Parathyroid adenoma (tissue), 2 donors: ENCODE measurements at regions not wholly inside any gene's neighbourhood (a gene's known extent, or its start where the extent isn't known, plus 50 kb on each side); places are given as distances from the start of the nearest gene placed in this dataset.

Source experiments
- H2AFZ ChIP-seq: fragments of 300-600 bp; sonication (generic); one replicate; pipeline ENCODE4 v1.7.0; 2017; ENCODE audit warnings: antibody characterized with exemption, mild to moderate bottlenecking
- H3K27ac ChIP-seq: fragments of 300-600 bp; sonication (generic); one replicate; pipeline ENCODE4 v1.7.0; 2017
- H3K27me3 ChIP-seq: fragments of 300-600 bp; sonication (generic); one replicate; pipeline ENCODE4 v1.7.0; 2017; ENCODE audit warnings: low read length; ENCODE audit not compliant: control insufficient read depth, insufficient read depth
- H3K36me3 ChIP-seq: fragments of 300-600 bp; sonication (generic); one replicate; pipeline ENCODE4 v1.7.0; 2017; ENCODE audit warnings: low read length; ENCODE audit not compliant: control insufficient read depth, insufficient read depth
- H3K4me1 ChIP-seq: fragments of 300-600 bp; sonication (generic); one replicate; pipeline ENCODE4 v1.7.0; 2017; ENCODE audit warnings: control low read depth
- H3K4me2 ChIP-seq: fragments of 300-600 bp; sonication (generic); one replicate; pipeline ENCODE4 v1.7.0; 2017; ENCODE audit warnings: low read length
- H3K4me3 ChIP-seq: fragments of 300-600 bp; sonication (generic); one replicate; pipeline ENCODE4 v1.7.0; 2017; ENCODE audit warnings: low read depth, low read length
- H3K79me2 ChIP-seq: fragments of 300-600 bp; sonication (generic); one replicate; pipeline ENCODE4 v1.7.0; 2017; ENCODE audit warnings: control low read depth
- H3K9ac ChIP-seq: fragments of 300-600 bp; sonication (generic); one replicate; pipeline ENCODE4 v1.7.0; 2017; ENCODE audit warnings: mild to moderate bottlenecking
- H3K9me3 ChIP-seq: fragments of 300-600 bp; sonication (generic); one replicate; pipeline ENCODE4 v1.7.0; 2017; ENCODE audit warnings: low read length; ENCODE audit not compliant: control insufficient read depth
- CTCF ChIP-seq: fragments of 300-600 bp; sonication (generic); IDR thresholded peaks from one replicate; pipeline ENCODE4 v1.7.0; 2017; ENCODE audit warnings: antibody characterized with exemption, mild to moderate bottlenecking
- donor health status: primary hyperparathyroidism.

GRCh38 chr18:33812186-33812585, 234.2 kb downstream of the ASXL3 start:
- Histone ChIP-seq H3K27ac (no peak overlapping the region), H3K9ac (no peak overlapping the region), H2AFZ (no peak overlapping the region), H3K36me3 (no peaks in the 10 kb centered on the region), H3K4me2 (no peak overlapping the region), H3K4me3 (no peak overlapping the region), H3K27me3 (no peaks in the 10 kb centered on the region), H3K79me2 (no peaks in the 10 kb centered on the region), H3K9me3 (no peaks in the 10 kb centered on the region), H3K4me1 (no peaks in the 10 kb centered on the region)
- no peak for TF ChIP-seq CTCF

GRCh38 chr18:33805592-33805991, 227.6 kb downstream of the ASXL3 start:
- H3K4me3 ChIP-seq = no peak overlapping the region
- no peaks in the 10 kb centered on the region for H3K4me1 ChIP-seq
- no peaks in the 10 kb centered on the region for H3K27me3 ChIP-seq
- H3K36me3 ChIP-seq = no peaks in the 10 kb centered on the region
- H2AFZ ChIP-seq = no peak overlapping the region
- H3K79me2 ChIP-seq = no peaks in the 10 kb centered on the region
- TF ChIP-seq CTCF = no peak
- no peak overlapping the region for H3K4me2 ChIP-seq
- no peaks in the 10 kb centered on the region for H3K9me3 ChIP-seq
- H3K27ac ChIP-seq = no peak overlapping the region
- no peak overlapping the region for H3K9ac ChIP-seq

- Histone ChIP-seq H3K9me3 (no peaks in the 10 kb centered on the region), H3K36me3 (no peaks in the 10 kb centered on the region), H3K27ac (no peak overlapping the region), H2AFZ (no peak overlapping the region), H3K4me2 (no peak overlapping the region), H3K27me3 (no peaks in the 10 kb centered on the region), H3K4me3 (no peak overlapping the region), H3K79me2 (no peaks in the 10 kb centered on the region), H3K9ac (no peak overlapping the region), H3K4me1 (no peaks in the 10 kb centered on the region)
- no peak for TF ChIP-seq CTCF
These were observed 226.2 kb downstream of the ASXL3 start for GRCh38 chr18:33804258-33804657.

GRCh38 chr18:33803636-33804035, 225.6 kb downstream of the ASXL3 start:
- Histone ChIP-seq H3K9me3 (no peaks in the 10 kb centered on the region), H3K4me2 (no peak overlapping the region), H3K36me3 (no peaks in the 10 kb centered on the region), H3K27ac (no peak overlapping the region), H3K4me1 (no peaks in the 10 kb centered on the region), H3K27me3 (no peaks in the 10 kb centered on the region), H2AFZ (no peak overlapping the region), H3K79me2 (no peaks in the 10 kb centered on the region), H3K9ac (no peak overlapping the region), H3K4me3 (no peak overlapping the region)
- TF ChIP-seq CTCF = no peak

- no peaks in the 10 kb centered on the region for H3K9me3 ChIP-seq
- H3K79me2 ChIP-seq = no peaks in the 10 kb centered on the region
- no peaks in the 10 kb centered on the region for H3K36me3 ChIP-seq
- H2AFZ ChIP-seq = no peak overlapping the region
- no peak overlapping the region for H3K4me2 ChIP-seq
- no peak overlapping the region for H3K9ac ChIP-seq
- no peak overlapping the region for H3K27ac ChIP-seq
- no peak overlapping the region for H3K4me3 ChIP-seq
- no peak for TF ChIP-seq CTCF
- no peaks in the 10 kb centered on the region for H3K4me1 ChIP-seq
- no peaks in the 10 kb centered on the region for H3K27me3 ChIP-seq
These were observed 224.9 kb downstream of the ASXL3 start for GRCh38 chr18:33802955-33803354.
